ENCODE measurements at regions not wholly inside any gene's neighbourhood (a gene's known extent, or its start where the extent isn't known, plus 50 kb on each side); places are given as distances from the start of the nearest gene placed in this dataset.
"Not testable (repeated sequence)": the region's sequence is repeated elsewhere in the genome, so short reads cannot be mapped to it uniquely, and the experiment has no call there.

DNA sequence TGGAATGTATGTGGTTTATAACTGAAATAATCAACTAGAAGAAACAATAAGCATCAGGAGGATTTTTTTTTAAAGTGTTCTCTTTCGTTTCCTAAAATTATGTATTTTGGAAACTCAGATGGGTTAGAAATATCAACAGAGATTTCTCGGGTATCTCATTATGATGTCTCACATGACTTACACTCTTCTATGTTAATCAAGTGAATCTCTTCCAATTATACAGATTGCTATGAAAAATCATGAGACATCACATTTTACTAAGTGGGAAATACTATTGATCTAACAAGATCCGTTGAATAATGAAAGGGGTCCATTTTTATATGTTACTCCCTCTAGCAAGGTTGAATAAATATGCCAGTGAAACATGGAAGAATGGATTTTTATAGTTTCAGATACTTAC lies 54.7 kb upstream of the NRIP1 start:
- DNase-seq (ENCODE audit: low spot score) = no peak
- intact Hi-C loops (cut with DNase I) = no loop called here

DNA sequence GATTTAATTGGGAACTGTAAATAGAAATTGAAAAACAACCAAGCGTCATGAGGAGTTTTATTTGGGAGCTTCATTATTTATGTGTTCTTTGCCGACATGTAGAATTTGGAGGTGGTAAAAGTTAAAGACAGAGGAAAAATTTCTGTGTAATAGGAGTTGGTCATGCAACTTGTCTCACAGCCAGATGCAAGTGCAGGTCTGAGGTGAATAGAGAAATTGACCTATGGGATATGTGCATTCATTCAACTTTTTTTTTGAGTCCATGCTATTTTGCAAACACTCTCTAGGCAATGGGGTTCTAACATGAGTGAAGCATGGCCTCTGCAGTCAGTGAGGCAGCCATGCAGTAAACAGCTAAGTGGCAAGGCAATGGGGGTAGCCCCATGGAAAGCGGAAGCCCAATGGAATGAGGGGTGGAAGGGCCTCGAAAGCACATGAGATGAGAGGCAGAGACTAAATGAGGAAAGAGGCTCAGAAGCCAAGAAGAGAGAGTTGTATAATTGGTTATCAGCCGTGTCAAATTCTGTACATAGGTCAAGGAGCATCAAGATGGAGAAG lies 56.4 kb upstream of the NRIP1 start:
- intact Hi-C loops (cut with DNase I) = no loop called here
- no peak for DNase-seq (ENCODE audit: low spot score)

DNA sequence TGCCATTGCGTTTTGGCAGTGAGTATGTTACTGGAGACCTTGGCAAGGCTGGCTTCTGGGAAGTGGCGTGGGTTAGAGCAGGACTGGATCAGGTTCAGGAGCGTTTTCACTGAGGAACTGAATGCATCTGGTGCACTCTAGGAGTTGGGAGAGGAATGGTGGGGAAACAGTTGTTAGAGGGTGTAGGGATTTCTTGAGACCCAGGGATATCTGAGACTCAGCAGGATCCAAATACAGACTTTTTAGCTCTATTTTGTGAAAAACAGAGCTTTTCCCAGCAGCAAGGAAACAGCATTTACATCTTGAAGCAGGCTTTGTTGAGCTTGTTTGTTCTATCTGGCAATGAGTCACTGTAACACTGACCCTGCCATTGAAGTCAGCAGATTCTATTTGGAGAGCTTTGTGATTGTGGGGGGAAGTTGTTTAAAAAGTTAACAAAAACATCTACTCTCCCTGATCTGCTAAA lies 56.9 kb upstream of the NRIP1 start:
- intact Hi-C loops (cut with DNase I) = no loop called here
- no peak for DNase-seq (ENCODE audit: low spot score)

DNA sequence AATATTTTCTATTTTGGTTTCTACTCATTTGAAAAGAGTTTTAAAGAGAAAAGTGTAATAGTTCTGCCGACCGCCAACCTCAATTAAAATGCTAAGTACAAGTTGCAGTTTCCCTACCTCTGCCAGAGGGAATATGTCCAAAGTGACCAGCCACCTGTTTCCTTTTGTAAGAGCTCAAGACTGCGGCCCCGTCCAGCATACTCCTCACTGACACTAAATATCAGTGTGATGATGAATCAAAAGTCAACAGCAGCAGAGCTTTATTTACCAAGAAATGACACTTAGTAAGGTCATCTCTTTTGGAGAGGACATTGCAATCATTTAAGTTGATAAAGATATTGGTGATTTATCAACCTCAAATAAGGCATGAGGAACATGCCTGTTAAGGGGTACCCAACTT lies 57.4 kb upstream of the NRIP1 start:
- DNase-seq (ENCODE audit: low spot score) = no peak
- intact Hi-C loops (cut with DNase I) = no loop called here

DNA sequence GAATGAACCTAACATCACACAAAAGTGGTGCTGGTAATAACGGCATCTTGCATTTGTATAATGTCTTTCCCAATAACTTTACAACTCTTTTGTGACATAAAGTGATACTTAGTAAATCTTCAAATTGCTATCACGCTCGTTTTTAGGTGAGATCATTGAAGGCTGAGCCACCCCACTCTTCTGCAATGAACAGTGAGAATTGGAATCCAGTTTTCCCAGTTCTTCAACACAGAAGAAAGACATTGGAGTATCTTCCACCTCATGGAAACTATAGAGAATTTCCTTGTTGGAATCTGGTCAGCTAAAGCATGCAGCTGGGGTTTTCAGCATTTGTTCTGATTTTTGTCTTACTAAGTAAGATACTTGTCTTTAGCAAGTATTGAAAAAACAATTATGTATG lies 59.9 kb upstream of the NRIP1 start:
- intact Hi-C loops (cut with DNase I) = no loop called here
- no peak for DNase-seq (ENCODE audit: low spot score)

DNA sequence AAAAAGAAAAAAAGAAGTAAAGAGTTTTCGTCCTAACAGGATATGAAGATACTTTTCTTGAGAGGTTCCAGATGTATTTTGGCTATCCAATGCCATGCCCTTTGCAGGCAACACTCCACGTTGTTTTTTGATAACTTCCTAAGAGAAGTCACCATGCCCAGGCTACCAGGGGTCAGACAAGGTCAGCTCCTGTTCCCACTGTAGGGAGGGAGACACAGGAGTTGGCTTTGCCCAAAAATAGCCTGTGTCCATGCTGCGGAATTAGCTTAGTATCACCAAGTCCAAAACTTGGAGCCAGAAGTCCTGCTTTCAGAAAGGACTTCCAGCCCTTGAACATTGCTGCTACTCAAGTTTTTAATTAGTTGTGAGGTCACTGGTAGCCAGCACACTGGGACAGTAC lies 62.1 kb upstream of the NRIP1 start:
- intact Hi-C loops (cut with DNase I) = no loop called here

DNA sequence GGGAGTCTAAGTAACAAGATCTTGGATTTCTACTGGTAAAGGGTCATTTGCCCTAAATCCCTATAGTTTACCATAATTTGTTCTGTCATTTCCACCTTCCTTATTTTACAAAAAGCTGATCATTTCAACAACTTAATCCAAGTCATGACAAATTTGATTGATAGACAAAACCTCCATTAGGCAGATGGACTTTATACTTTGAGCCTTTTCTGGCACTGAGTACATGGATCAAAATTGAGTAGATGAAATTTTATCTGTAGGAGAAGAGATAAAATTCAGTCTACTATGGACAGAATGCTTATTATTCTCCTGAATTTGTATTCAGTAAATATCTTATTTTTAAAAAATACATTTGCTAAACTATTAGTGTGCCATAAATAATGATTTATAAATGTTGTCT lies 62.6 kb upstream of the NRIP1 start:
- no peak for DNase-seq (ENCODE audit: low spot score)
- intact Hi-C loops (cut with DNase I) = no loop called here

More for the DNA sequence above, 62.1 kb upstream of the NRIP1 start:
- no peak for DNase-seq (ENCODE audit: low spot score)

DNA sequence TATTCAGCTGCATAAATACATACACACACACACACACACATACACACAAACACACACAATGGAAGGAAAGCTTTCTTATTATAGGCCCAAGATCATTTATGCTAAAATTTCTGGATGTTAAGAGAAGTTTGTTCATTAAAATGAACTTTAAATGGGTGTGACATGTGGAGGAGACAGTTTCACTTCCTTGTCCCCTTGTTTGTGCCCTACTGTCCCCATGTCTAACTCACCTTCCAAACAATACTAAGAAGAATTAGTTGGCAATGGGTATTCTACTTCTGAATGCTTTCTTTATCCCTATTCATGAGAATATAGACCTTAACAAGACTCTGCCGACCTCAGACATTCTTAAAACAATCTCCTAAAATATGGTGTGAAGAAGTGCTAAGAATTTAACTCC lies 63.5 kb upstream of the NRIP1 start:
- intact Hi-C loops (cut with DNase I) = no loop called here
- no peak for DNase-seq (ENCODE audit: low spot score)

DNA sequence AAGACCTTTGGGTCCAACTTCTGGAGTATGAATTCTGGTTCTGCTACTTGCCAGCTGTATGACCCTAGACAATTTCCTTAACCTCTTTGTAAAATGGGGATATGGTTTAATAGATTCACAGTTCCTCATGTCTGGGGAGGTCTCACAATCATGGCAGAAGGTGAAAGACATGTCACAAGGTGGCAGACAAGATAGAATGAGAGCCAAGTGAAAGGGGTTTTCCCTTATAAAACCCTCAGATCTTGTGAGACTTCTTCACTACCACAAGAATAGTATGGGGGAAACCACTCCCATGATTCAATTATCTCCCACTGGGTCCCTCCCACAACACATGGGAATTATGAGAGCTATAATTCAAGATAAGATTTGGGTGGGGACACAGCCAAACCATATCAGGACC lies 63.9 kb upstream of the NRIP1 start:
- DNase-seq (ENCODE audit: low spot score); intact Hi-C loops (cut with DNase I): not testable (repeated sequence)

DNA sequence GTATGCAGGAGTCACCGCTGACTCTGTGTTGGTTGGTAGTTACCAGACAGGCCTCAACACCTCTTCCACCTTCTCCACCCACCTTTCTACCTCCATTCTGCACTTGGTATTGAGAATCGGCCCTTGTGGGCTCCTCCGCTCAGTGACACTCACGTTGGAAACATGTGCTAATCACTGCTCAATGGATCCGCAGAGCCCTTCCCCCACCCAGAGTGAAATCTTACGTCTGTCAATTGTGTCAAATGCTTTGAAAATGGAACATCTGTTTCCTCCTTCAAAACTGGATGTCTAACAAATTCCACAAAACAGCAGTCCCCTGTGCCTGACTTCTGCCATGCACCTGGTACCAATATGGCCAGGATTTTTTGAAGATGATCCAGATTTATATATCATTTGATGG lies 65.5 kb upstream of the NRIP1 start:
- intact Hi-C loops (cut with DNase I) = no loop called here
- DNase-seq (ENCODE audit: low spot score) = no peak

DNA sequence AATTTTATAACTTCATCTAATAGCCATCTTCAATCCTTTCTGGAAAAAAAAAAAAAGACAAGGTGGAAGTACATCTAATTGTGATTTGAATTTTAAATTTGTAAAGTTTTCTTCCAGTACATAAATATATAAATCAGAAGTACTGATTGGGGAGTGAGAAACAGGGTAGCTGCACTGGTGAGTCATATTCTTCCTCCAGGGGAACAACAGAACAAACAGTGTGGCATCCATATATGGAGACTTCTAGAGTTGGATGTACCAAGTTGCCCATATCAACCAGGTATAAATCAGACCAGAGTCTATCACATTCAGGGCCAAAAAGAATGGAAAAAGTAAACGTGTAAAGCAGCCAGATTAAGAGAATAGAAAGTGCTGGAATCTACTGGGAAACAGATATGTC lies 66.0 kb upstream of the NRIP1 start:
- intact Hi-C loops (cut with DNase I) = no loop called here
- DNase-seq (ENCODE audit: low spot score) = no peak

DNA sequence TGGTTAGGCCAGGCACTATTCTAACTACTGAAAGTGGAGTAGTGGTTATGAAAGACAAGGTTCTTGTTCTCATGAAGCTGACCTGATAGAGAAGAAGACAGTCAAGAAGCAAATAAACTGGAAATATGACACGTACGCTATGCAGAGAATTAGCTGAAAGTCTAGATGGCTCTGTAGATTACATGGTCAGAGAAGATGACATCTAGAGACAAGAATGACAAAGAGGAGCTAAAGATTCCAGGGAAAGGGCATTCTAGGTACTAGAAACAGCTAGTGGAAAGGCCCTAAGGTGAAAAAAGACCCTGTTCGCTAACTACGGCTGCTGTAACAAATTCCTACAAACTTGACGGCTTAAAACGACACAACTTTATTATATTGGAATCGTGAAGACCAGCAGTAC lies 68.0 kb upstream of the NRIP1 start:
- intact Hi-C loops (cut with DNase I) = no loop called here
- no peak for DNase-seq (ENCODE audit: low spot score)

DNA sequence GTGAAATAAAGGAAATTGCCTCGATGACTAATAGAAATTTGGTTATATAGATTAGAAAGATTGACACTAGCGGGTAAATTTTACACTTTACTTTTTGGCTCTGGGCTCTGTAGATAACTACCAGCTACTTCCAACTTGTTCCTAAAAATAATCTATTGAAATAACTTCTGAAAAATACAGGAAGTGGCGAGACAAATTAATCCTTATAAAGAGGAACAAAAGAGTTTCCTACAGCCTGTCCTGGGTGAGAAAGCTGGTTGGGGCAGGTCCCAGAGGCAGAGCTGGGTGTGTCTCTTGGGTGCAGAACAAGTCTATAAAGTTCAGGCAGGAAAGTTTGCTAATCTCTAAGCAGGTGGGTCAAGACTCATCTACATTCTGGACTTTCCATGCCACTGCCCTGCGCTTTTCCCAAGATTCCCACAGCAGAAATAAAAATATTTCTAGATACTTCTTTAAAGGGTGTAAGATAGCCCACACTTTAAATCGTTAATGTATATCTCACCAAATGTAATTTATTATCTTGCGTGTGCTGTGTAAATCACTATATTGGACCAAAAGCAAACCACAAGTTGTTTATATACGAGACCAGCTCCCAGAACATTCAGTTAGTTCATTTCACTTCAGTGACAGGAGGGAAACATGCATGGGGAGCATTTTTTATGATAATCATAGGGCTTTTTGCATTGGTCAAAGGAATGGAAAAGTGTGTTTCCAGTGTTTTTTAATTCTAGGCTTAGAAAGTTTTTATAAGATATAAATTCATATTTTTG lies 70.1 kb upstream of the NRIP1 start:
- no peak for DNase-seq (ENCODE audit: low spot score)
- intact Hi-C loops (cut with DNase I) = no loop called here

DNA sequence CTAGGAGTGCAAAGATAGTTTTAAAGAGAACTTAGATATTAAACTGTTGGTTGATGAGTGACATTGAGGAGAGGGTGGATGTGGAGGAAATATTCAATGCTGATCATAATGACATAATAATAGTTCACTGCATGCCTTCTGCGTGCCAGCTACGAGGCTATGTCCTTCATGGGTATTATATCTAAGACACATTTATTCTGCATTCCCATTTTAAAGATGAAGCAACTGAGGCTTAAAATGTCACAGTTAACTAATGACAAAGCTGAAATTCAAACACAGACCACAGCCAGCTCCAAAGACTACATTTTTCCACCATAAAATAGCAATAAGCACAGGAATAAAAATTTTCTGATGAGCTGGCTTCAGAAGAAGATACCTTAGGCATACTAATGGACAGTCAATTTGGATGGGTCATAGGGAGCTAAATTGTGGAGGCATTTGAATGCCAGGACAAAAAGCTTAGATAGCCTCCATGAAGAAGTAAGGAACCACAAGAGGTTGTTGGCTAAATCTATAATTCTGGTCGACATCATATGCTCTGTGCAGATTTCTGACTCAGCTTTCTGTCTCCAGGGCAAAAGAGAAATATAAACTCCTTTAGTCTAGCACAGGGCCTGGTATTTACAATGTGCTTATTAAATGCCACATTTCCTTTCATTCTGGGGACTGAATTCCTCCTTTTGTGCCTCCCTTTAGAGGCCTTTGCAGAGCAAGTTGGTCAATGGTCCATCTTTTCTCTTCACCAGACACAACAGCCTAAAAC lies 71.2 kb upstream of the NRIP1 start:
- DNase-seq (ENCODE audit: low spot score) = no peak
- intact Hi-C loops (cut with DNase I) = no loop called here

DNA sequence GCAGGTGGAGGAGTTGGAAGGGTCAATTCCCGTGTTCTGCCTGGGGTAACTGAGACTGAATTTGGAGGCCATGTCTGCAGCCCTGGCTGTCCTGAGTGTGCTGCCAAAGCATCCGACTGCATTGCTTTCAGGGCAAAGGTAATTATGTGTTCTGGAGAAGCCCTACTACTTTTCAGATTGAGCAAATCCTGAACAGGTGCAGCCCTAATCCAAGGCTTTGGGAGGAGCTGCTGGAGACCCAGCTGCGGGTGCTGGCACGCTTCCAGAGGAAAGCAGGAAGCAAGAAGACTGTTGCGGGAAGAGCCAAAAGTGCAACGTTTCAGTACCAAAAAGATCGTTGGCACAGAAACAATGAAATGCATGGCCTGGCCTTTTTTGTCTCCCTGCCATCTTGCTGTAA lies 73.7 kb upstream of the NRIP1 start:
- DNase-seq (ENCODE audit: low spot score) = no peak
- intact Hi-C loops (cut with DNase I) = no loop called here

DNA sequence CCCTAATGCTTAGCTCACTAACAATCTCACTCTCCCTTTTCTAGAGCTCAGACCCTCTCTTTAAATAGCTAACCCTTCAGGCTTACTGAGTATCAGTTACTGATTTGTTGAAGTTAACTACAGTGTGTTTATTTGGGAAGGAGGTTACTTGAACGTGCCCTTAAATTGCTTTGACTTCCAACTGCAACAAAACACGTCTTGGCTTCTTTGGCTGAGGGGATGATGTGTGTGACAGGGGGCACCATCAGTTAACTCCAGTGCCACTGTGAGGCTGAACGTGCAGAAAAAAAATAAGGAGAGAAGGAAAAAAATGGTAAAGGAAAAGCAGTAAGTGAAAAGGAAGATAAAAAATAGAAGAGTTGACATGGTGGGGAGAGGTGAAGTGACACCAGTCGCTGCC lies 75.1 kb upstream of the NRIP1 start:
- DNase-seq (ENCODE audit: low spot score) = no peak
- intact Hi-C loops (cut with DNase I) = no loop called here

DNA sequence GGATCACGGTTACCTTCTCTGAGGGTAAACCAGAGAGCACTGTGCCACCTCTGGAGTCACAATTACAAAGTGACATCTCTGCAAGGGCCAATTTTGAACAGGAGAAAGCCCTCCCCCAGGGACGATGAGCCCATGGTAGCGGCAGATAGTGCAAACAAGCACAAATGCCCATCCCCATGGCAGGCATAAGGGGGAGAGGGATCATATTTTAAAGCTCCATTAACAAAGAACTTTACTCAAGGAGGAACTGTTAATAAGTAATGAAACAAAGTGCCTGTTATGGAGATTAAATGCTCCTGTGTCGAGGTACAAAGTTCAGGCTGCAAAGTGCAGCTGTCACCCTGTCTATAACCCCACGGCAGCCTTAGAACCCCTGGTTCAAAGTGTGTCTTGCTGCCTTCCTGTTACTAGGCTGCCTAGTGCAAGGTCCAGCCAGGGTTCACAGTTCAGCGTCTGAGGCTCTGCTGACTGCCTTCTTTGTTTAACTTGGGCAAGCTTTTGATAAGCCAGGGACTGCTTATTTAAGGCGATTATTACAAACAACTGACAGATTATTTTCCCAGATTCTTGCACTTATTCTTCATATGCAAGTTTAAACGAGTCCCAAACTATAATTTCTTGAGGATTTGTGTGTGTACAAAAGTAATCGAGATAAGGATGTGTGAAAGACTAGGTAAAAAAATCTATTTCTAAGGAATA lies 75.7 kb upstream of the NRIP1 start:
- no peak for DNase-seq (ENCODE audit: low spot score)
- intact Hi-C loops (cut with DNase I) = no loop called here

DNA sequence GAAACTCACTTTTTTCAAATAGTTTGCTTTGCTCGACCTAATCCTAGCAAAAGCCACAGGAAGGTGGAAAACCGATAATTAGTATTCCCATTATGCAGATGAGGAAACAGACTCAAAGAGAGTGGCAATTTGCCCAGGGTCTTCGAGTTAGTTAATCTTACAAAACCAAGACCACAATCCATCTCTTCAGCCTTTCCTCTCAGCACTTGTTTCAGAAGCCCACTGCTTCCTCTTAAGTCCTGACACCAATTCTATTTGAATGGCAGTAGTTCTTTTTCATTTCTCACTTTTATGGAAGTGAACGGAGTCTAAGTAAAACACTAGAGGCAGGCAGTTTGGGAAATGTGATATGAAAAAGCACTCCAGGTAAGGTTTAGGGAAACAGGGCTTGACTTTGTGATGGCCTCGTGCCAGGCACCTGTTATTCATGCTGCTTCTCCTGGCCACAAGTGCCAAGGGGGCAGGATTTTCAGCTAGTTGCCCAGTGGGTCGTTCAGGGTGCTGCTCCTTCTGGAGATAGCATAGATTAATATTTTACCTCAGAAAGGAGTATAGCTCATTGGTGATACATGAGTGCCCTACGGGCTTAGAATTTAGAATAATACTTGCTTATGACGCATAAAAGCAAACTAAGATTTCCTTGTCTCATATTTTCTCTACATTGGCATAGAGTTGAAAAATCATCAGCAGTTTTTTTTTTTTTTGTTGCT lies 76.6 kb upstream of the NRIP1 start:
- intact Hi-C loops (cut with DNase I) = no loop called here
- DNase-seq (ENCODE audit: low spot score) = no peak

DNA sequence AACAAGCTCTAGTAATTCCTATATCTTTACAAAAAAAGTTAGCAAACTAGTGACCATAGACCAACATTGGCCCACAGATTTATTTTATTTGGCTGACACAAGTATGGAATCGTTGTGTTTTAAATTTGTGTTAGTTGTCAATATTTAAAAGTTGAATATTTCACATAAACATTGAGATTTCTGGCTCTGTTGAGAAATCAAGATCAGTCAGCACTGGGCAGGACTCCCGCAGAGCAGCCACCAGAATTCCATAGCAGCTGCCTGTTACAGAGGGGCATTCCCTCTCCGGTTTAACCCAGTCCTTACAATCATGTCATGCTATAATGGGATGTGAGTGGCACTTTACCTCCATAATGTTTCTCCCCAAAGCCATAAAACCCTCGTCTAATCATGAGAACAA lies 79.2 kb upstream of the NRIP1 start:
- no peak for DNase-seq (ENCODE audit: low spot score)
- intact Hi-C loops (cut with DNase I) = no loop called here

DNA sequence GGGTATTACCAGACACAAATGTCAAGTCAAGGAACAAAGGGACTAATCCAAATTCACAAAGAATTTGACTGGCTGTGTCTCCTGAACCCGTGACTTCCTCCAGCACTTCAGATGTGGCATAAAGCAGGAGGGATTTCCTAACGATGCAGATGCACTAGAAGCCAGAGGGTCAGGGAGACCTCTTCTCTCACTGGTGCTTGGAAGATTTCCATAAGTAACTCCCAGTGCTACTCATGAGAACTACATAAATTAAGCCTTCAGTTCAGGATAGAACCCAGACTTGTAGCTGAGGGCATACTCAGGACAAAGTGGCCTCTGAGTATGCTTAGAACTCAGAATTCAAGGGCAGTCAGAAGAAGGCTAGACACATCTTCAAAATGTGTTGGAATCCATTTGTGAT lies 83.6 kb upstream of the NRIP1 start:
- DNase-seq (ENCODE audit: low spot score) = no peak
- intact Hi-C loops (cut with DNase I) = no loop called here
